Suppressor macrophage treated with lipopolysaccharide for 4 hours (primary cell): ENCODE measurements at regions not wholly inside any gene's neighbourhood (a gene's known extent, or its start where the extent isn't known, plus 50 kb on each side); places are given as distances from the start of the nearest gene placed in this dataset.

Source experiments
- DNase-seq: peaks from one replicate; pipeline ENCODE4 v3.0.0-alpha.2; 2020

- no peak for DNase-seq
These were observed 70.2 kb downstream of the RND3 start for GRCh38 chr2:150417278-150417677.

DNA sequence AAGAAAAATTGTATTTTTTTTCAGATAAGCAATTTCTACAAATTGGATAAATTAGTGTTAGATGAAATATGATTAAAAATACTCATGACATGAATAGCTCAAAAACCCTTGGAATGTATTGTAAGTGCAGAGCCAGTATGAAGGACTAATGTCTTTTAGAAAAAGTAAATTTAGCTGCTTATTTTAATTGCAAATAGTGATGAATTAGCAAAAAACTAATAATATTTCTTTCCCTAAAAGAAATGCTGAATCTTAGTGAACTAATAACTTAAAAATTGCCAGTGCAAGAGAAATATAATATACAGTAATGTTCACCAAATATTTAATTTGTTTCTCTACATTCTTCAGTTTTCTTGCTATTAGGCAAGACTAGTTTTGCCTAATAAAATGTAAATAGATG lies 72.4 kb downstream of the RND3 start:
- DNase-seq = no peak

DNA sequence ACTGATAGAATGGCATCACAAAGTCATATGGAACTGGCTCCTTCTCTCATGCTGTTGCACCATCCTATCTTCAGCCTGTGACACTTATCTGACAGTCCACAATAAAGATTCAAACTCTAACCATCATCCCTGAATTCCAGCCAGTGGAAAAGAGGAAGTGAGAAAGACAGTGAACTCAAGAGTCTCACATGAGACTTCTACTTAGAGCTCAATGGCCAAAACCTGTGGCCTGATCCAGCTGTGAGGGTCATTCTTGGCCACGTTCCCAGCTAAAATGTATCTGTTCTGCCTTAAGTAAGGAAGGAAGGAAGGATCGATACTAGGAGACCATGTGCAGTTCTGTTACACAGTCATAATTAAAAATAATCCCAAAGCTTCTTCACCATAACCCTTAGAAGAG lies 73.6 kb downstream of the RND3 start:
- DNase-seq = no peak

DNA sequence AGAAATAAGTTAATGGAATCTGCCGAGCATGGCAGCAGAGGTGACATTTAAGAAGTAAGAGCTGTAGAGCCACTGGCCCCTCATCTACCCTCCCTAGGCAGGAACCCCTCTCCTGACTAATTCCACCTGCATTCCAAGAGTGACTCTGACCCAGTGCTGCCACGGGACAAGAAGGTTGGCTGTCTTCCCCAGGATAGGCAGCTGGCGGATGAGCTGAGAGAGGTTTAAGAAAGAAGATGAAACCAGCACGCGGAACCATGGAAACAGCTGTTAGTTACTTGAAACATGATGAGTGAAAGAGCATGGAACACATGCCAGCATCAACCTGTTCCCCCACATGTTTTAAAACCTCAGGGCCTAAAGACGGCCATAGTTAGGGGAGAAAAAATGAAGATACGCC lies 74.1 kb downstream of the RND3 start:
- no peak for DNase-seq

DNA sequence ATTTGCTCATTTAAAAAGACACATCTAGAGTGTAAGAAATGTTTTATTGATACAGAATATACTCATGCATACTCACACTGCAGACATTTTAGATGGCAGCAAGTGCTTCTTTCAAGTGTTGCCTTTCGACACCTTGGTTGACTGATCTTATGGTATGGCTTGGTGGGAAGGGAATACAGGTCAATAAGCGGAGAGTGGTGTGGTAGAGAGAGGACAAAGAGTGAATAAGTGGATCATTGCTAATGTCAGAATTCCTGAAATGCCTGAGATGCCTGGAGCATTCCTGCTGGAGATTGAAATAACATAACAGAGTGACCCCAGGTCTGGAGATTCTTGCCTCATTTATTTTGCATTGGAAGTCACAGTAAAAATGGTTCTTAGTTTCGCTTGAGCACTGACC lies 76.7 kb downstream of the RND3 start:
- DNase-seq = no peak

DNA sequence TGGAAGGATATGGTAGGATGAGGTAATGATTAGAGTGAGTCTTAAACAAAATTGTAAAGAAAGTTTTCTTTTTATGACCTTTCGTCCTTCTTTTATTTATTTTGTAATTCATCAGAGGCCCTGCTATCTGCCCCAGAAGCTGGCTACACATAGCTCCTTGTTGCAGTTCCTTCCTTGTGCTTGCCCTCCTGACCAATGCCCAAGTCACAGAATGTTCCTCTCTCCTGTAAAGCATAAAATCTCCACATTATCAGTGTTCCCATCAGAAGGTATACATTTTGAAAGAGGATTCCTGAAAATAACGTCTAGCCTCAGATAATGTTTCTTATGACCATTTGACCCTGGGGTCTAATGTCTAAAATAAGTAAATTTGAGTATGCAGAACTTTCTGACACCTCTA lies 78.3 kb downstream of the RND3 start:
- no peak for DNase-seq

DNA sequence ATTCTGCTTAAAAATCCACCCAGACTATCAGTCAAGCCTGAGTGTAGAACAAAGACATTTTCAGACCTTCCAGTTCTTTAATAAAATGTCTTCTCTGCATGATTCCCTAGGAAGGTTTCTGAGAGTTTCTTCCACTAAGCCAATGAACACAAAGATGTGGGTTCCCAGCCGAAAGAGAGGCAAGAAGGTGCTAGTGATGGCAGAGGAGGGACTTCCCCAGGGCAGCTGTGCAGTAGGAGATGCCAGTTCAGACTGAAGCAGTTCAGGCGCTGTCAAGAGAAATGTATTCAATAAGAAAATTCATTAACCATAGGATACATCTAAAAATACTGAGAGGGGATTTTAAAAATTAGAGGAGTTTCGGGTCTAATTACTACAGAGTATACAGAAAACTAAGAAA lies 83.3 kb downstream of the RND3 start:
- DNase-seq = no peak

DNA sequence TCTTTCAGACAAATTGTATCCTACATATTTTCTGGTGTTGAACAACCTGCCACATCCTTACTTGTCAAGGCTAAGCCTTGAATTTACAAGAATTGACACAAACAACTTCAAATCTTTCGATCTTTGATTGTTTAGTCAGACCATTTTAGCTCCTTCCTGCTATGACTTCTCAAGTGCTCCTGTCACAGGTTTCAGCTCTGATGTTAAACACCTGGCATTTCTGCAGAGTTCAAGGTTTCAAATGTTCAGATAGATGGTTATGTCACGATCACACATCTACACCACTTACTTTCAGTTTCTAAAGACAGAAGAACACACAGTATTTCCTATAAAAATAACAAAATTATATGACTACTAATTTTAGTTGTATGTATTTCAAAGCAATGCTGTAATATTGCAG lies 84.0 kb downstream of the RND3 start:
- no peak for DNase-seq

- no peak for DNase-seq
These were observed 84.5 kb downstream of the RND3 start for GRCh38 chr2:150402953-150403352.

DNA sequence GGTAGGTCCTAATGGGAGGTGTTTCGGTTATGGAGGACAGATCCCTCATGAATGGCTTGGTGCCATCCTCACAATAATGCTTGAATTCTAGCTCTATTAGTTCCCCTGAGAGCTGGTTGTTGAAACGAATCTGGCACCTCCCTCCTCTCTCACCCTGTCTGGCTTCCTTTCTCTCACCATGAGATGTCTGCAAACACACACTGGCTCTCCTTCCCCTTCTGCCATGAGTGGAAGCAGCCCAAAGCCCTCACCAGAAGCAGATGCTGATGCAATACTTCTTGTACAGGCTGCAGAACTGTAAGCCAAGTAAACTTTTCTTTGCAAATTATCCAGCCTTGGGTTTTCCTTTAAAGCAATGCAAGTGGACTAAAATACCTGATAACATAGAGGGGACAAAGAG lies 86.6 kb downstream of the RND3 start:
- no peak for DNase-seq

DNA sequence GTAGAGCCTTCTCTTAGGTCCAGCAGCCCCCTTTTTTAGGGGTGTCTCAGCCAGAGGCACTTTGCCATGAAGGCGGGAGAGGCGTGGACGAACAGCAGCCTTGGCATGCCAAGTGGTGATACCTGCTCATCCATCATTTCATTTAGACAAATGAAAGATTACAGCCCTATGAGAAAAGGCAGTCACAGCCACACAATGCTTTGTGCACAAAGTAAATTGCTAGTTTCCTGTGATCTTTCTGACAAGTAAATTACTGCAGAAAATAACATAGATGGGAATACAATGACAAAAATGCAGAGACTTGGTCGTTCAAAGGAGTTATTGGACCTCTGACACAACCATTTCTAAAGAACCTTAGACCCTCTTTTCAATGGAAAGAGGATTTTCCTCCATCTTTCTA lies 94.9 kb downstream of the RND3 start:
- no peak for DNase-seq

GRCh38 chr2:150391779-150392178 lies 95.7 kb downstream of the RND3 start:
- no peak for DNase-seq

DNA sequence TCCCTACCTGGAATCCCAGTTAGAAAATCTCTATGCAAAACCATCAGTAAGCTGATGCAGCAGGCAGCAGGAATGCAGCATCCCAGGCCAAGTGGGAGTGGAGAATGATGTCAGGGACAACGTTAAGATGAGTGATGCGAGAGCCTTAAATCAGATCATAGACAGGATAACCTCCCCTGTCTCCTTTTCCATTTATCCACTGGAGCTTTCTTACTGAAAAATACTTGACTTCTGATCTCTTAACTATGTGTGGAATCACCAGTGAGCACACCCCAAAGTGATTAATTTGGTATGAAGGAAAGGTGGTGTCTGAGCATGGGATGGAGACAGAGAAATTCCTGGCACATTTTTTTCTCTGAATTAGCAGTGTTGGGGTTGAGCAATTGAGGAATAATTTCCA lies 98.0 kb downstream of the RND3 start:
- DNase-seq = no peak

GRCh38 chr2:150388289-150388625 lies 99.2 kb downstream of the RND3 start:
- DNase-seq = no peak

DNA sequence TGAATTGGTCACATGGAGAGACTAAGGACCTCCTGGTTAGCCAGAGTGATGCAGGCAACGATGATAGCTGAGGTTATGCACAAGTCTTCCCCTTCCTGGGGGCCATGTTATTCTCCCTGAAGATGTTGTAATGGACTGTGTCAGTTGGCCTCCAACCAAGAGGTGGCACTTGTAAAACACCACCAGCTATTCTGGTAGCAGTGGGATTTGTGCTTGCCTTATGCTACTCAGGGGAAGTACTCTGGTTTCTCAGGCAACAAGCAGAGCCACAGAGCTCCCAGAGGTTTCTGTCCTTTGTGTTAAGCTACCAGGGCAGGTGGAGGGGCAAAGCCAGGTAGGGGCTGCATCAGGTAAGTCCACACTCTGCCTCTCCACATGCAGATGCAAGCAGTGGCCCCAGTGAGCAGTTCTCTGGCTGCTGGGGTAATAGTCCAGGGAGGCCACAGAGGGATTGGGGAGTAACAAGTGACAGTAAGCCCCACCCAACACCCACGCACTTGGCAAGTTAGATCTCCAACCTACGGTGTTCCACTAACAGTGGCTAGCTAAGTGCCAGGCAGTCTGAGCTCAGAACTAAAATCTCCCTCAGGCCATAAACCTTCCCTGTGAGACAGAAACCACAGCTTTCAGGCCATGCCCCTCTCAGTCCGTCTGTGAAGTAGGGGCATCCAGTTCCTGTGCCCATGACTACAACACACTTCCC lies 99.7 kb downstream of the RND3 start:
- no peak for DNase-seq

GRCh38 chr2:150385211-150385610 lies 102.3 kb downstream of the RND3 start:
- DNase-seq = no peak

GRCh38 chr2:150383587-150383986 lies 103.9 kb downstream of the RND3 start:
- no peak for DNase-seq

DNA sequence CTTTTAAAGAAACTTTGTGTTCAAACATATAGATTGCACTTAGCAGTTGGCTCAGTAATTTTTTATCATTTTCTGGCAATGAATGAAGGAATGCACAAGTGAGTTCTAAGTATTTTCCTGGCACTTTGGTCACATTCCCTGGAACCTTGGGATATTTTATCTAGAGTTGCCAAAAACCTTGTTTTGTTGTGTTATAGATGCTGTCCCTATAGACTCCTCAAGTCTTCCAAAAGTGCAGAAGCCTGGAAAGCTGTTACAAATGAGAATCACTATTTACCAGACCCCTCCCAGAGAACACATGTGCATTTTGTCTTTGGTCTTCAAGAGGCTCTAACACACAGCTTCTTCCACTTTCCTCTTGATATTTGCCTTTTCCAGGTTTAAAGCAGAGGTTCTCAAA lies 108.3 kb downstream of the RND3 start:
- DNase-seq = no peak

DNA sequence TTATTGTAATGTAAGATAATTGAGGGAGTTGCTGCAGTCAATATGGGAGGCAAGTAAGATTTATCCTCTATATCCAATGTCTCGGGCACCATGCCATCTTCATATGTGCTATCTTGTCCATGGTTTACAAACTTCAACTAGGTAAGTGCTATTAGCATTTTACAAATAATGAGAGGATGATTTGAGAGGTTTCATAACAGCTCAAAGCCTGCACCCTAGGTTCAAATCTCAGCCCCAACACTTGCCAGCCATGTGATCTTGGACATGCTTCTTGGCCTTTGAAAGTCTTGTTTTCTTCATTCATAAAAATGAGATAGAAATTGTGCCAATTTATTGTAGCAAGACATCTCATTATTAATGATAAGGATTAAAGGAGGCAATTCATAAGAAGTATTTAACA lies 108.8 kb downstream of the RND3 start:
- no peak for DNase-seq

DNA sequence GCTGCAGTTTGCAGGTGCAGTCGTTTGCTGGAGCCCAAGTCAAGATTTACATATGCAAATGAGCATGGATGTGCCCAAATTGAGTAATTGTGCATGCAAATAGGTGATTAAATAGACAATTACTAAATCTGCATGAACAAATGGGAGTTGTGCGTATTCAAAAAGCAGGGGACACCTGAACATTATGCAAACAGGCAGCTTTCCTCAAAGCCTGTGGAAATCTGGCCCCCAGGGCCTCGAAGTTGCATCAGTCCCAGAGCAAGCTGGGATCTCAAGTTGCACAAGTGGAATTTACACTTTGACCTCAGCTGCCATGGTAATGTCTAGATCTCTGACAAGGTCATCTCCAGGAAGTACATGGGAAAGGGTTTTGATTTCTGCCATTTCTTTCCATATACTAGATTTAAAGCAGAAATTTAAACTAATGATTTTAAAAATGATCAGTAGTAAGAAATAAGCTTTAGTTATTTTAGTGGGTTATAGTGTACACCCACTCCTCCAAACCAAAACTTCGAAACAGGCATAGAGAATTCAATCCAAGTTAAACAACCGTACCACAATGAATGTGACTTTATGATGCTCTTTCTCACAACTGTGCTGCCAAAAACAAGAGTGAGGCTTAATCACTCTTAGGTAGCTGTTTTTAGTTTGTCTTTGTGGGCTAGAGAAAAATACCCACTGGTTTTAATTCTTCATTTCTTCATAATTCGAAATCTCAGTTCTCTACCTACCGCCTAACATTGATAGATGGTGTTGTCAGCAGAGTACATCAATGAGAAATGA lies 110.7 kb downstream of the RND3 start:
- DNase-seq = no peak

DNA sequence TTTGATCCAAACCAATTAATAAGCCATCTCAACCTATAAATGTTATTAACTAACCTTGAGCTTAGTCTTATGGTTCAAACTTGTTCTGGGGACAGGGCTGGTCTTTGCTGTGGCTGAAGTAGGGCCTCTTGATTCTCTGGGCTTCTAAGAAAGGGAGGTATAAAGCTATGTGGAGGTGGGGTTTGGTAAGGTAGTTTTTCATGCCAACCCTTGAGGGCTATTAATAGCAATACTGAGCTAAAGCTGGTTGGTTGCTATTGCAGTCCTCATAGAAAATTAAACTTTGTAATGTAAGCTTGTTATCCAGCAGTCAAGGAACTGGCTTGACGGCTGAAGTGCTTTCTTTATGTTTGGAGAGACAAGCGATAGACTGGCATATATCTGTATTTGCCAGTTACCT lies 112.1 kb downstream of the RND3 start:
- DNase-seq = no peak

- DNase-seq = no peak
These were observed 113.0 kb downstream of the RND3 start for GRCh38 chr2:150374492-150374891.

DNA sequence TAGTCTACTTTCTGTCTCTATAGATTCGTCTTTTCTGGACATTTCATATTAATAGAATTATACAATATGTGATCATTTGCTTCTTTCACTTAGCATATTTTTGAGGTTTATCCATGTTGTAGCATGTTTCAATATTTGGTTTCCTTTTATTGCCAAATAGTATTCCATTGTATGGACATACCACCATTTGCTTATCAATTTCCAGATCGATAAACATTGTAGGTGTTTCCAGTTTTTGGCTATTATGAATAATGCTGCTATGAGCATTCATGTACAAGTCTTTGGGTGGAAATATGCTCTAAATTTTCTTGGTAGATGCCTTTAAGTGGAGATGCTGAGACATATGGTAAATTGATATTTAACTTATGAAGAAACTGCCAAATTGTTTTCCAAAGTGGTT lies 114.1 kb downstream of the RND3 start:
- DNase-seq = no peak

GRCh38 chr2:150371044-150371818 lies 116.2 kb downstream of the RND3 start:
- DNase-seq = no peak
